GM23338 (cell line): ENCODE measurements at regions not wholly inside any gene's neighbourhood (a gene's known extent, or its start where the extent isn't known, plus 50 kb on each side); places are given as distances from the start of the nearest gene placed in this dataset.

Experiments
- ATAC-seq: fragments of 200-7000 bp; cut with Tn5 transposase; 3 replicates; pipeline ENCODE4 v1.9.1; 2020
- DNase-seq: peaks from one replicate; pipeline ENCODE4 v3.0.0-alpha.2; 2015; ENCODE audit warnings: low spot score
- H2AFZ ChIP-seq: fragments of 200-600 bp; sonication (generic); 2 replicates; pipeline ENCODE4 v1.8.0; 2016; ENCODE audit warnings: antibody characterized with exemption, mild to moderate bottlenecking, moderate library complexity
- H3F3A ChIP-seq: fragments of 200-600 bp; sonication (generic); replicated peaks from 2 replicates; pipeline ENCODE4 v1.8.0; 2017; ENCODE audit warnings: antibody characterized with exemption, mixed run types, low read depth
- H3K27ac ChIP-seq: fragments of 200-600 bp; sonication (generic); 2 replicates; pipeline ENCODE4 v1.6.1; 2016; ENCODE audit warnings: low read depth
- H3K27me3 ChIP-seq: fragments of 200-600 bp; sonication (generic); 2 replicates; pipeline ENCODE4 v1.8.0; 2016; ENCODE audit warnings: mild to moderate bottlenecking, mixed run types, moderate library complexity; ENCODE audit not compliant: insufficient read depth
- H3K36me3 ChIP-seq: fragments of 200-600 bp; sonication (generic); 2 replicates; pipeline ENCODE4 v1.8.0; 2016; ENCODE audit warnings: mild to moderate bottlenecking; ENCODE audit not compliant: insufficient read depth
- H3K4me1 ChIP-seq: fragments of 200-600 bp; sonication (generic); 2 replicates; pipeline ENCODE4 v1.8.0; 2016; ENCODE audit warnings: mild to moderate bottlenecking, moderate library complexity; ENCODE audit not compliant: insufficient read depth
- H3K4me2 ChIP-seq: fragments of 200-600 bp; sonication (generic); 2 replicates; pipeline ENCODE4 v1.7.1; 2017; ENCODE audit warnings: mixed run types
- H3K4me3 ChIP-seq: fragments of 200-600 bp; sonication (generic); 2 replicates; pipeline ENCODE4 v1.6.1; 2016; ENCODE audit warnings: mixed run types
- H3K79me2 ChIP-seq: fragments of 200-600 bp; sonication (generic); replicated peaks from 2 replicates; pipeline ENCODE4 v1.8.0; 2017; ENCODE audit warnings: mild to moderate bottlenecking; ENCODE audit not compliant: insufficient read depth
- H3K9me2 ChIP-seq: fragments of 200-600 bp; sonication (generic); 2 replicates; pipeline ENCODE4 v1.8.0; 2017; ENCODE audit not compliant: insufficient read depth
- H4K20me1 ChIP-seq: fragments of 200-600 bp; sonication (generic); replicated peaks from 2 replicates; pipeline ENCODE4 v1.8.0; 2017; ENCODE audit warnings: mild to moderate bottlenecking; ENCODE audit not compliant: insufficient read depth
- H3K27ac Mint-ChIP-seq: 2 replicates; pipeline ENCODE4 v1.8.0; 2020; ENCODE audit warnings: inconsistent platforms, mild to moderate bottlenecking, moderate library complexity, mixed read lengths
- H3K27me3 Mint-ChIP-seq: 3 replicates; pipeline ENCODE4 v1.8.0; 2022; ENCODE audit warnings: low read depth, mild to moderate bottlenecking, moderate library complexity, mixed read lengths, inconsistent platforms; ENCODE audit not compliant: insufficient read depth, poor library complexity
- H3K36me3 Mint-ChIP-seq: 3 replicates; pipeline ENCODE4 v1.8.0; 2021; ENCODE audit warnings: low read depth, mild to moderate bottlenecking, inconsistent platforms, moderate library complexity, mixed read lengths
- H3K4me1 Mint-ChIP-seq: 3 replicates; pipeline ENCODE4 v1.8.0; 2020; ENCODE audit warnings: mild to moderate bottlenecking, inconsistent platforms, mixed read lengths
- H3K4me3 Mint-ChIP-seq: 3 replicates; pipeline ENCODE4 v1.8.0; 2021; ENCODE audit warnings: moderate library complexity, mild to moderate bottlenecking, inconsistent platforms, mixed read lengths
- H3K9me3 Mint-ChIP-seq: 3 replicates; pipeline ENCODE4 v1.8.0; 2020; ENCODE audit warnings: moderate library complexity, mild to moderate bottlenecking, inconsistent platforms, mixed read lengths
- CREB1 ChIP-seq: fragments of 250-450 bp; sonication (Bioruptor Pico); IDR thresholded peaks from 2 replicates; pipeline ENCODE4 v1.5.0; 2020; ENCODE audit warnings: low read depth, mild to moderate bottlenecking, moderate library complexity
- CTCF ChIP-seq, 2 experiments: fragments of 200-600 bp in 1 of 2; sonication (generic) in 1 of 2; conservative IDR thresholded peaks; 2 replicates each; pipeline versions ENCODE4 v1.5.1 to v1.6.1; 2016 to 2017; ENCODE audit warnings: antibody characterized with exemption in 2 of 2, low read depth in 2 of 2, mild to moderate bottlenecking in 2 of 2, moderate library complexity in 1 of 2
- ETS1 ChIP-seq: IDR thresholded peaks from 2 replicates; pipeline ENCODE4 v1.6.1; 2016; ENCODE audit warnings: antibody characterized with exemption
- EZH2 ChIP-seq: fragments of 200-600 bp; sonication (generic); IDR thresholded peaks from one replicate; pipeline ENCODE4 v1.8.0; 2017; ENCODE audit warnings: antibody characterized with exemption, mild to moderate bottlenecking, low read depth; ENCODE audit not compliant: unreplicated experiment
- EZH2phosphoT487 ChIP-seq: fragments of 200-600 bp; sonication (generic); IDR thresholded peaks from one replicate; pipeline ENCODE4 v1.8.1; 2018; ENCODE audit warnings: antibody characterized with exemption; ENCODE audit not compliant: unreplicated experiment
- JUNB ChIP-seq: IDR thresholded peaks from one replicate; pipeline ENCODE4 v1.6.1; 2016; ENCODE audit warnings: antibody characterized with exemption; ENCODE audit not compliant: unreplicated experiment
- NANOG ChIP-seq: IDR thresholded peaks from 2 replicates; pipeline ENCODE4 v1.6.1; 2016; ENCODE audit warnings: antibody characterized with exemption, borderline replicate concordance
- POLR2AphosphoS5 ChIP-seq: IDR thresholded peaks from 2 replicates; pipeline ENCODE4 v1.6.1; 2016; ENCODE audit warnings: antibody characterized with exemption, low read depth
- REST ChIP-seq: IDR thresholded peaks from one replicate; pipeline ENCODE4 v1.6.1; 2018; ENCODE audit warnings: antibody characterized with exemption; ENCODE audit not compliant: unreplicated experiment
- STAT1 ChIP-seq: IDR thresholded peaks from one replicate; pipeline ENCODE4 v1.6.1; 2016; ENCODE audit warnings: antibody characterized with exemption; ENCODE audit not compliant: unreplicated experiment
- ZNF114 ChIP-seq: fragments of 250-450 bp; sonication (Bioruptor Pico); IDR thresholded peaks from 2 replicates; pipeline ENCODE4 v1.5.0; 2020; ENCODE audit warnings: mild to moderate bottlenecking, moderate library complexity
- ZNF331 ChIP-seq: fragments of 250-450 bp; sonication (Bioruptor Pico); IDR thresholded peaks from 2 replicates; pipeline ENCODE4 v1.5.0; 2020; ENCODE audit warnings: low read depth, mild to moderate bottlenecking, moderate library complexity
- ZNF462 ChIP-seq: fragments of 250-450 bp; sonication (Bioruptor Pico); IDR thresholded peaks from 2 replicates; pipeline ENCODE4 v1.5.0; 2020; ENCODE audit warnings: mild to moderate bottlenecking, moderate library complexity

- TF ChIP-seq ZNF331 (CRISPR knock-in tag) = no peak
- TF ChIP-seq STAT1 = no peak
- no peak for TF ChIP-seq POLR2AphosphoS5
Measured at GRCh38 chr3:6491768-6492167, 369.1 kb upstream of the GRM7 start (continued).

GRCh38 chr3:6492306-6492705, 368.6 kb upstream of the GRM7 start:
- no peaks in the 10 kb centered on the region for H4K20me1 ChIP-seq
- ATAC-seq = no peak
- peaks cover 74% of the 10 kb centered on the region for H3K9me3 Mint-ChIP-seq
- no peaks in the 10 kb centered on the region for H3F3A ChIP-seq
- TF ChIP-seq CREB1 (CRISPR knock-in tag) (no peak), NANOG (no peak), REST (no peak), ETS1 (no peak), JUNB (no peak), POLR2AphosphoS5 (no peak), EZH2phosphoT487 (no peak), ZNF331 (CRISPR knock-in tag) (no peak), ZNF462 (CRISPR knock-in tag) (no peak), CTCF (conservative IDR thresholded peaks at IDR 0.05; ENCODE audit: low read depth in 2 of 2) (no peak), EZH2 (no peak), ZNF114 (CRISPR knock-in tag) (no peak), STAT1 (no peak)
- peaks cover 6% of the 10 kb centered on the region for H3K27me3 Mint-ChIP-seq
- no peak overlapping the region for H3K4me3 ChIP-seq
- peaks cover 3% of the 10 kb centered on the region; the same call in 2 of the 3 replicates for H3K4me1 Mint-ChIP-seq
- no peaks in the 10 kb centered on the region for H3K4me1 ChIP-seq
- no peaks in the 10 kb centered on the region for H3K9me2 ChIP-seq
- H3K4me3 Mint-ChIP-seq = no peak overlapping the region
- H2AFZ ChIP-seq = no peak overlapping the region
- H3K79me2 ChIP-seq = no peaks in the 10 kb centered on the region
- peaks cover 38% of the 10 kb centered on the region for H3K36me3 Mint-ChIP-seq
- H3K27ac Mint-ChIP-seq = no peak overlapping the region
- no peak overlapping the region for H3K4me2 ChIP-seq
- H3K36me3 ChIP-seq = peaks cover 6% of the 10 kb centered on the region
- no peaks in the 10 kb centered on the region for H3K27me3 ChIP-seq
- no peak for DNase-seq
- H3K27ac ChIP-seq = no peak overlapping the region
